22Rv1 (cell line): ENCODE measurements at regions not wholly inside any gene's neighbourhood (a gene's known extent, or its start where the extent isn't known, plus 50 kb on each side); places are given as distances from the start of the nearest gene placed in this dataset.

Experiments used
- CTCF ChIP-seq: fragments of 450-650 bp; IDR thresholded peaks from 2 replicates; pipeline ENCODE4 v1.5.1; 2017; ENCODE audit warnings: mild to moderate bottlenecking
- ZFX ChIP-seq: fragments of 450-650 bp; IDR thresholded peaks from 2 replicates; pipeline ENCODE4 v1.6.1; 2017; ENCODE audit warnings: antibody characterized with exemption, borderline replicate concordance

DNA sequence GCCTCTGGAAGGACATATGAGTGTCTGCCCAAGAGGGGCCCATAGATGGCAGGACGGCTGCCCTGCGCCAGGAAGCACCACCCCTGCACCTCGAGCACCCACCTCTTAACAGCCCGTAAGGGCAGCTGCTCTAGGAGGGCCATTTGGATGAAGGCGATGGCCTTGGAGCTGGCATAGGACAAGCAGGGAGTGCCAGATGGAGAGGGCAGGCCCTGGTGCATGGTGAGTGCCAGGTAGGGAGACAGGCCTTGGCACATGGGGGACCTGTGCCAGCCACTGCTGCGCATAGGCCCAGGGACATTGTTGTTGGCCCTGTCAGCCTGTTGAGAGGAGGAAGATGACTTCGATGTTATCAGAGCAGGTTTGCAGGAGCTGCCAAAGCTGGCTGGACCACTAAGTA, 134.2 kb downstream of the SLC25A46 start:
- TF ChIP-seq CTCF (no peak), ZFX (no peak)
